Body of pancreas (tissue), 4 donors: ENCODE measurements at regions not wholly inside any gene's neighbourhood (a gene's known extent, or its start where the extent isn't known, plus 50 kb on each side); places are given as distances from the start of the nearest gene placed in this dataset.

Experiments used
- CTCF ChIP-seq, 7 experiments: fragments of 450-650 bp in 4 of 7; fragments of 200-600 bp in 3 of 7; sonication (generic) in 3 of 7; IDR thresholded peaks; one replicate each; pipeline ENCODE4 v1.5.1; 2016 to 2019; ENCODE audit warnings: antibody characterized with exemption in 7 of 7
- POLR2A ChIP-seq, 3 donors: fragments of 450-650 bp; IDR thresholded peaks; one replicate each; pipeline ENCODE4 v1.6.1; 2016; ENCODE audit warnings: antibody characterized with exemption in 3 of 3, mild to moderate bottlenecking in 2 of 3

GRCh38 chr4:124883632-124884031, 171.1 kb upstream of the ANKRD50 start:
- TF ChIP-seq CTCF (IDR thresholded peaks at IDR 0.05) (no peak), POLR2A (IDR thresholded peaks at IDR 0.05) (no peak)
